Spleen (tissue), 7 donors: ENCODE measurements at regions not wholly inside any gene's neighbourhood (a gene's known extent, or its start where the extent isn't known, plus 50 kb on each side); places are given as distances from the start of the nearest gene placed in this dataset.
"Not testable (repeated sequence)": the region's sequence is repeated elsewhere in the genome, so short reads cannot be mapped to it uniquely, and the experiment has no call there.

ENCODE experiments used
- POLR2A ChIP-seq, 3 donors: fragments of 450-650 bp; IDR thresholded peaks; one replicate each; pipeline ENCODE4 v1.5.1; 2017; ENCODE audit warnings: antibody characterized with exemption in 3 of 3, mild to moderate bottlenecking in 1 of 3
- POLR2AphosphoS5 ChIP-seq, 3 donors: sonication (generic); formaldehyde crosslinking; IDR thresholded peaks; one replicate each; pipeline ENCODE4 v1.5.1; 2017; ENCODE audit warnings: antibody characterized with exemption in 3 of 3
- TF ChIP-seq, protein P1 (sequence below), 11 experiments: fragments of 200-600 bp in 7 of 11; fragments of 450-650 bp in 4 of 11; sonication (generic) in 4 of 11; IDR thresholded peaks in 8 of 11; conservative IDR thresholded peaks in 3 of 11; 1 replicate in 7 of 11; 2 replicates in 4 of 11; pipeline versions ENCODE4 v1.4.0 to v1.8.0; 2016 to 2021; ENCODE audit warnings: antibody characterized with exemption in 11 of 11, inconsistent platforms in 4 of 11, mild to moderate bottlenecking in 1 of 11
- donor health status: DM: no; HTN: no; CAD: no; lungs with moderate emphysema.
- donor health status: DM: no; HTN: no; CAD: no.
- donor health status: DM: no; HTN: no; CAD: no.

DNA sequence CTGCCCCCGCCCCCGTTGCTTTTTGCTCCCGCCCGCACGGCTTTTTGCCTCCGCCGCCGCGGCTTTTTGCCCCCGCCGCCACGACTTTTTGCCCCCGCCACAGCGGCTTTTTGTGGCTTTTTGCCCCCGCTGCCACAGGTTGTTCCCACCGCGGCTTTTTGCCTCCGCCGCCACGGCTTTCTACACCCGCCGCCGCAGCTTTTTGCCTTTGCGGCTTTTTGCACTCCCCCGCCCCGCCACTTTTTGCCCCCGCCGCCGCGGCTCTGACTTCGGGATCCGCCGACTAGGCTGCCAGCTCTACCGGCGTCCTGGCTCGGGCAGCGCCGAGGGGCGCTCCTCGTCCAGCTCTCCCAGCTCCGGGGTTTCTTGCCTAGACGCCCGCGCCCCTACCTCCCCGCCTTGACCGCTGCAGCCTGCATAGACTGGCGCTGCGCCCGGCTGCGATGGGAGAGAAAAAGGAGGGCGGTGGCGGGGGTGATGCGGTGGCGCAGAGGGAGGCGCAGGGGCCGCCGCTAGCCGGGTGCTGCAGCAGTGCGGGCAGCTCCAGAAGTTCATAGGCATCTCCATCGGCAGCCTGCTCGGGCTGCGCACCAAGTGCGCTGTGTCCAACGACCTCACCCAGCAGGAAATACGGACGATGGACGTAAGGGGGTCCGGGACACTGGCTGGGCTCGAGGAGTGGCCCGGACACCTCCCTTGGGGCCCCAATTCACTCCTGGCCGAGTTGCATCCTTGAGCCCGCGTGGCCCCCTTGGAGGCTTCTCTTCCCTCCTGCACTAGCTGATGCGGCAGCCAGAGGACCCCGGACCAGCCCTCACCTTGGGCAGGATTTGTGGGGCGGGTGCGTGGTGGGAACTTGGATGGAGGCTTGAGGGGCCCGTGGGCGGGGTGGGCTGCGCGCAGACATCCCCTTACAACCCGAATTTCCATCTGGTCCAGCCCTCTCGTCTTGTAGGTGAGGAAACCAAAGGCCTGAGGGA is 555.7 kb downstream of the TP53TG3F start:
- TF ChIP-seq, protein P1, sequence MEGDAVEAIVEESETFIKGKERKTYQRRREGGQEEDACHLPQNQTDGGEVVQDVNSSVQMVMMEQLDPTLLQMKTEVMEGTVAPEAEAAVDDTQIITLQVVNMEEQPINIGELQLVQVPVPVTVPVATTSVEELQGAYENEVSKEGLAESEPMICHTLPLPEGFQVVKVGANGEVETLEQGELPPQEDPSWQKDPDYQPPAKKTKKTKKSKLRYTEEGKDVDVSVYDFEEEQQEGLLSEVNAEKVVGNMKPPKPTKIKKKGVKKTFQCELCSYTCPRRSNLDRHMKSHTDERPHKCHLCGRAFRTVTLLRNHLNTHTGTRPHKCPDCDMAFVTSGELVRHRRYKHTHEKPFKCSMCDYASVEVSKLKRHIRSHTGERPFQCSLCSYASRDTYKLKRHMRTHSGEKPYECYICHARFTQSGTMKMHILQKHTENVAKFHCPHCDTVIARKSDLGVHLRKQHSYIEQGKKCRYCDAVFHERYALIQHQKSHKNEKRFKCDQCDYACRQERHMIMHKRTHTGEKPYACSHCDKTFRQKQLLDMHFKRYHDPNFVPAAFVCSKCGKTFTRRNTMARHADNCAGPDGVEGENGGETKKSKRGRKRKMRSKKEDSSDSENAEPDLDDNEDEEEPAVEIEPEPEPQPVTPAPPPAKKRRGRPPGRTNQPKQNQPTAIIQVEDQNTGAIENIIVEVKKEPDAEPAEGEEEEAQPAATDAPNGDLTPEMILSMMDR (IDR thresholded peaks at IDR 0.05 in 8 of 11, conservative IDR thresholded peaks at IDR 0.05 in 3 of 11), result not testable (repeated sequence)
- TF ChIP-seq POLR2AphosphoS5, POLR2A (IDR thresholded peaks at IDR 0.05): not testable (repeated sequence)
